HepG2 (cell line): ENCODE measurements at regions not wholly inside any gene's neighbourhood (a gene's known extent, or its start where the extent isn't known, plus 50 kb on each side); places are given as distances from the start of the nearest gene placed in this dataset.

Experiments used
- ASH2L ChIP-seq: fragments of 300-600, 200-600 bp; sonication (generic); IDR thresholded peaks from 2 replicates; pipeline ENCODE4 v1.7.0; 2017; ENCODE audit warnings: low read depth, mild to moderate bottlenecking, moderate library complexity, mixed read lengths, low read length; ENCODE audit not compliant: insufficient read length
- POLR2G ChIP-seq: fragments of 200-400 bp; formaldehyde crosslinking; IDR thresholded peaks from 2 replicates; pipeline ENCODE4 v1.6.1; 2018; ENCODE audit warnings: mild to moderate bottlenecking, low read depth, low read length, moderate library complexity
- PRDM10 ChIP-seq: sonication (generic); formaldehyde crosslinking; IDR thresholded peaks from 2 replicates; pipeline ENCODE4 v1.4.0; 2020; ENCODE audit warnings: low read depth, missing genetic modification reagents
- ZNF549 ChIP-seq: sonication (generic); formaldehyde crosslinking; IDR thresholded peaks from 2 replicates; pipeline ENCODE4 v1.5.0; 2020; ENCODE audit warnings: missing genetic modification reagents
- ZNF557 ChIP-seq: sonication (generic); formaldehyde crosslinking; IDR thresholded peaks from 2 replicates; pipeline ENCODE4 v1.4.0; 2020; ENCODE audit warnings: missing genetic modification reagents
- ZNF646 ChIP-seq: sonication (generic); formaldehyde crosslinking; IDR thresholded peaks from 2 replicates; pipeline ENCODE4 v1.9.0; 2021; ENCODE audit warnings: mild to moderate bottlenecking, missing genetic modification reagents
- ZNF782 ChIP-seq: sonication (generic); formaldehyde crosslinking; IDR thresholded peaks from 2 replicates; pipeline ENCODE4 v1.4.0; 2020; ENCODE audit warnings: missing genetic modification reagents, mild to moderate bottlenecking, borderline replicate concordance

DNA sequence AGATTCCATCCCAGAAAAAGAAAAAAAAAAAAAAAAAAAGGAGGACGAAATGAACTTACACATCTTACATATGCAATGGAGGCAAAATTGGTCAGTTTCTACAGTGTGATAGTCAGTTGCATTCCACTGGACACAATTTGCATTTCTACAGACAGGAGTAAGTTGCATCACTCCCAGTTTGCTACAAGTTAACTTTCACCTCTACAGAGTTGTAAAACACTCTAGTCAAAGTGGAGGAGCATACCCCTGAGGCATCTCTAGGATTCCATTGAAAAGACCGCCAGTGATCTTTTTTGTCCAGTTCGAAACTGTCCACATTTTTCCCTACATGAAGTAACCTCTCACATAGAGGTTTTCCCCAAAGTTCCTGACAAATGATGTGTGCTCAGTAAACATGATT lies 202.8 kb downstream of the VAPA start (continued):
- TF ChIP-seq ZNF646 (no peak), ASH2L (no peak), PRDM10 (CRISPR knock-in tag) (no peak), ZNF549 (no peak), POLR2G (no peak), ZNF557 (CRISPR knock-in tag) (no peak), ZNF782 (CRISPR knock-in tag) (no peak)
